Endothelial cell of umbilical vein (primary cell): ENCODE measurements at regions not wholly inside any gene's neighbourhood (a gene's known extent, or its start where the extent isn't known, plus 50 kb on each side); places are given as distances from the start of the nearest gene placed in this dataset.

Experiments
- BruUV-seq: library from RNA; stranded (reverse); fragments of 400-500 nt; replicated peaks from 2 replicates; lab custom pipeline; 2021; lab: Mats Ljungman, UMichigan
- CTCF ChIA-PET: fragments of 300-600, 350-600 bp; sonication (Branson Sonifier 250); formaldehyde crosslinking; loops from one replicate; lab custom pipeline; 2021; ENCODE audit warnings: antibody characterized with exemption, inconsistent platforms; lab: Charles Lee
- POLR2A ChIA-PET: fragments of 300-600, 350-600 bp; sonication (Branson Sonifier 250); formaldehyde crosslinking; loops from one replicate; lab custom pipeline; 2021; ENCODE audit warnings: antibody characterized with exemption, inconsistent platforms; lab: Charles Lee
- DNase-seq: peaks from one replicate; pipeline ENCODE4 v3.0.0-alpha.2; 2011; ENCODE audit warnings: low read depth, low spot score
- FAIRE-seq: peaks from 2 replicates; lab custom pipeline; 2011; peaks lifted over from hg19 to GRCh38; lab: Jason Lieb, UNC
- H2AFZ ChIP-seq: 2 replicates; pipeline ENCODE4 v1.6.0; 2012; ENCODE audit warnings: low read depth, low read length, control low read depth, inconsistent platforms
- H3K27ac ChIP-seq: 2 replicates; pipeline ENCODE4 v1.5.1; 2011; ENCODE audit warnings: low read depth, mild to moderate bottlenecking, control low read depth, low read length, moderate library complexity; ENCODE audit not compliant: insufficient read depth
- H3K27me3 ChIP-seq, 2 experiments: 2 replicates each; pipeline versions ENCODE4 v1.6.0 to v1.6.1; 2011; ENCODE audit warnings: low read length in 2 of 2, mixed read lengths in 1 of 2; ENCODE audit not compliant: control insufficient read depth in 2 of 2, insufficient read depth in 2 of 2
- H3K36me3 ChIP-seq, 2 experiments: 2 replicates in 1 of 2; 3 replicates in 1 of 2; pipeline ENCODE4 v1.5.1; 2011; ENCODE audit warnings: low read length in 2 of 2, mild to moderate bottlenecking in 1 of 2, moderate library complexity in 1 of 2; ENCODE audit not compliant: control insufficient read depth in 2 of 2, insufficient read depth in 2 of 2; ENCODE audit errors: extremely low read depth in 1 of 2
- H3K4me1 ChIP-seq: 3 replicates; pipeline ENCODE4 v1.5.1; 2011; ENCODE audit warnings: mild to moderate bottlenecking, low read length; ENCODE audit not compliant: control insufficient read depth, insufficient read depth; ENCODE audit errors: extremely low read depth
- H3K4me2 ChIP-seq: 2 replicates; pipeline ENCODE4 v1.6.1; 2011; ENCODE audit warnings: low read length, control low read depth, mixed read lengths; ENCODE audit not compliant: insufficient read depth
- H3K4me3 ChIP-seq, 3 experiments: fragments of 200-600 bp in 1 of 3; sonication (generic), shearing (Covaris generic) in 1 of 3; replicated peaks in 1 of 3; 2 replicates each; pipeline ENCODE4 v1.5.1; 2011 to 2016; ENCODE audit warnings: control low read depth in 3 of 3, low read length in 3 of 3, mild to moderate bottlenecking in 2 of 3, inconsistent platforms in 1 of 3, low read depth in 1 of 3, moderate library complexity in 1 of 3; ENCODE audit not compliant: insufficient read depth in 1 of 3
- H3K79me2 ChIP-seq: 2 replicates; pipeline ENCODE4 v1.6.0; 2012; ENCODE audit warnings: low read length, inconsistent platforms; ENCODE audit not compliant: control insufficient read depth, insufficient read depth
- H3K9ac ChIP-seq: replicated peaks from 2 replicates; pipeline ENCODE3; 2011; ENCODE audit warnings: low read length, control low read depth; ENCODE audit not compliant: insufficient read depth; ENCODE audit errors: extremely low read depth
- H3K9me1 ChIP-seq: replicated peaks from 3 replicates; pipeline ENCODE4 v1.6.0; 2011; ENCODE audit warnings: mild to moderate bottlenecking, low read length; ENCODE audit not compliant: control insufficient read depth, insufficient read depth; ENCODE audit errors: extremely low read depth
- H3K9me3 ChIP-seq: replicated peaks from 2 replicates; pipeline ENCODE4 v1.5.1; 2012; ENCODE audit warnings: low read length, inconsistent platforms; ENCODE audit not compliant: control insufficient read depth, insufficient read depth
- H4K20me1 ChIP-seq: replicated peaks from 2 replicates; pipeline ENCODE3; 2011; ENCODE audit warnings: mild to moderate bottlenecking, low read length; ENCODE audit not compliant: control insufficient read depth, insufficient read depth; ENCODE audit errors: extremely low read depth
- CTCF ChIP-seq, 2 donors: IDR thresholded peaks; 1 replicate in 1 of 2; 2 replicates in 1 of 2; pipeline ENCODE4 v1.5.1; 2011; ENCODE audit warnings: low read length in 2 of 2, mild to moderate bottlenecking in 2 of 2, moderate library complexity in 2 of 2, control low read depth in 1 of 2, inconsistent platforms in 1 of 2, low read depth in 1 of 2; ENCODE audit not compliant: insufficient read depth in 1 of 2; ENCODE audit errors: extremely low read depth in 1 of 2
- EZH2 ChIP-seq: IDR thresholded peaks from 2 replicates; pipeline ENCODE4 v1.6.1; 2012; ENCODE audit warnings: borderline replicate concordance, low read depth, mild to moderate bottlenecking, moderate library complexity, low read length, inconsistent platforms; ENCODE audit not compliant: severe bottlenecking
- FOS ChIP-seq: IDR thresholded peaks from 2 replicates; pipeline ENCODE4 v1.6.1; 2011; ENCODE audit warnings: mild to moderate bottlenecking, low read length, moderate library complexity, borderline replicate concordance; ENCODE audit not compliant: insufficient read depth
- GATA2 ChIP-seq: IDR thresholded peaks from 2 replicates; pipeline ENCODE4 v1.7.0; 2011; ENCODE audit warnings: low read depth, mild to moderate bottlenecking, moderate library complexity, mixed read lengths, low read length; ENCODE audit not compliant: insufficient read length, insufficient read depth
- JUN ChIP-seq: IDR thresholded peaks from 2 replicates; pipeline ENCODE4 v1.6.1; 2011; ENCODE audit warnings: borderline replicate concordance, low read depth; ENCODE audit not compliant: insufficient read length, insufficient read depth
- MAX ChIP-seq: IDR thresholded peaks from 2 replicates; pipeline ENCODE4 v1.6.1; 2011; ENCODE audit not compliant: insufficient read depth, insufficient read length
- MYC ChIP-seq: IDR thresholded peaks from one replicate; pipeline ENCODE4 v1.6.1; 2011; ENCODE audit warnings: mild to moderate bottlenecking, low read depth, low read length
- POLR2A ChIP-seq: IDR thresholded peaks from 2 replicates; pipeline ENCODE4 v1.6.1; 2012; ENCODE audit warnings: low read depth, mild to moderate bottlenecking, control low read depth, low read length
- POLR2AphosphoS5 ChIP-seq: IDR thresholded peaks from 2 replicates; pipeline ENCODE4 v1.6.1; 2012; ENCODE audit warnings: low read depth, mild to moderate bottlenecking, control low read depth, low read length, moderate library complexity; ENCODE audit not compliant: insufficient read depth
- dilution Hi-C: fragments of 300-500 bp; cut with MboI; formaldehyde crosslinking; loops from one replicate; pipeline ENCODE4 v1.15.0; 2019; ENCODE audit warnings: low sequenced_read_pairs; ENCODE audit not compliant: extremely low pct_ligation_motif_present
- intact Hi-C: fragments of 100-400 bp; cut with micrococcal nuclease; formaldehyde crosslinking; loops from one replicate; pipeline ENCODE4 v1.10.0; 2022

- ChIA-PET POLR2A (no interaction called here), CTCF (no interaction called here)
- Histone ChIP-seq H3K4me1 (no peaks in the 10 kb centered on the region), H3K27ac (no peak overlapping the region), H3K4me2 (no peak overlapping the region), H3K9ac (no peak overlapping the region), H3K27me3 (no peaks in the 10 kb centered on the region), H2AFZ (no peak overlapping the region), H4K20me1 (no peaks in the 10 kb centered on the region), H3K36me3 (no peaks in the 10 kb centered on the region), H3K4me3 (no peak overlapping the region), H3K79me2 (no peaks in the 10 kb centered on the region), H3K9me1 (no peaks in the 10 kb centered on the region), H3K9me3 (peaks cover 2% of the 10 kb centered on the region)
- no TSS peak for BruUV-seq
- DNase-seq, result no peak
- intact Hi-C loops (no loop called here), dilution Hi-C loops (no loop called here)
- TF ChIP-seq FOS (no peak), CTCF (IDR thresholded peaks at IDR 0.05; ENCODE audit: extremely low read depth in 1 of 2, insufficient read depth in 1 of 2, low read depth in 1 of 2, low read length in 2 of 2) (no peak), MAX (no peak), POLR2A (no peak), GATA2 (no peak), EZH2 (no peak), JUN (no peak), POLR2AphosphoS5 (no peak), MYC (no peak)
- FAIRE-seq, result no peak
Observed at GRCh38 chr10:64209561-64209960, 688.4 kb downstream of the REEP3 start.
